Activated naive CD8-positive, alpha-beta T cell (primary cell): ENCODE measurements at regions not wholly inside any gene's neighbourhood (a gene's known extent, or its start where the extent isn't known, plus 50 kb on each side); places are given as distances from the start of the nearest gene placed in this dataset.
"Not testable (repeated sequence)": the region's sequence is repeated elsewhere in the genome, so short reads cannot be mapped to it uniquely, and the experiment has no call there.

Experiments used
- H3K27ac Mint-ChIP-seq: one replicate; pipeline ENCODE4 v1.8.0; 2021; ENCODE audit warnings: mixed read lengths
- H3K27me3 Mint-ChIP-seq: one replicate; pipeline ENCODE4 v1.8.0; 2021; ENCODE audit warnings: mixed read lengths
- H3K36me3 Mint-ChIP-seq: one replicate; pipeline ENCODE4 v1.8.0; 2021; ENCODE audit warnings: mixed read lengths
- H3K4me1 Mint-ChIP-seq: one replicate; pipeline ENCODE4 v1.8.0; 2021; ENCODE audit warnings: low read depth, mixed read lengths
- H3K4me3 Mint-ChIP-seq: one replicate; pipeline ENCODE4 v1.8.0; 2021; ENCODE audit warnings: mild to moderate bottlenecking, mixed read lengths
- H3K9me3 Mint-ChIP-seq: one replicate; pipeline ENCODE4 v1.8.0; 2021; ENCODE audit warnings: low read depth, mixed read lengths

DNA sequence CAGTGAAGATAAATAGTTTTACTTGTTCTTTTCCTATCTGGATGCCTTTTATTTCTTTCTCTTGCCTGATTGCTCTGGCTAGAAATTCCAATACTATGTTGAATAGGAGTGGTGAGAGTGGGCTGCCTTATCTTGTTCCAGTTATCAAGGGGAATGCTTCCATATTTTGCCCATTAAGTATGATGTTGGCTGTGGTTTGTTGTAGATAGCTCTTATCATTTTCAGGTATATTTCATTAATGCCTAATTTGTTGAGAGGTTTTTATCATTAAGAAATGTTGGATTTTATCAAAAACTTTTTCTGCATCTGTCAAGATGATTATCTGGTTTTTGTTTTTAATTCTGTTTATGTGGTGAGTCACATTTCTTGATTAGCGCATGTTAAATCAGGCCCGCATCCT lies 655.8 kb downstream of the NUP35 start:
- Mint-ChIP-seq H3K36me3 (no peaks in the 10 kb centered on the region), H3K4me3 (no peak overlapping the region), H3K27me3 (no peaks in the 10 kb centered on the region)

DNA sequence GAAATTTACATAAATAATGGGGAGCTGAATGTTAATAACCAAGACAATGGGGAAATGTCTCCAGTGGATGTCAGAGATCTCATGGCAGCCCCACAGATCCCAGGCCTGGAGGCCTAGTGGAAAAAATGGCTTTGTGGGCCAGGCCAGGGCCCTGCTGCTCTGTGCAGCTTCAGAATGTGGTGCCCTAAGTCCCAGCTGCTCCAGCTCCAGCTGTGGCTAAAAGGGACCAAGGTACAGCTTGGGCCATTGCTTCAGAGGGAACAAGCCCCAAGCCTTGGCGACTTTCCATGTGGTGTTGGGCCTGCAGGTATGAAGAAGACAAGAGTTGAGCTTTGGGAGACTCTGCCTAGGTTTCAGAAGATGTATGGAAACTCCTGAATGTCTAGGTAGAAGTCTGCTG lies 658.2 kb downstream of the NUP35 start:
- H3K27ac Mint-ChIP-seq, result no peak overlapping the region
- H3K4me1 Mint-ChIP-seq, result no peaks in the 10 kb centered on the region
- H3K9me3 Mint-ChIP-seq, result no peaks in the 10 kb centered on the region
- no peaks in the 10 kb centered on the region for H3K27me3 Mint-ChIP-seq
- H3K36me3 Mint-ChIP-seq, result no peaks in the 10 kb centered on the region
- H3K4me3 Mint-ChIP-seq, result no peak overlapping the region

More for the DNA sequence above, 655.8 kb downstream of the NUP35 start:
- no peaks in the 10 kb centered on the region for H3K4me1 Mint-ChIP-seq
- no peaks in the 10 kb centered on the region for H3K9me3 Mint-ChIP-seq
- no peak overlapping the region for H3K27ac Mint-ChIP-seq

DNA sequence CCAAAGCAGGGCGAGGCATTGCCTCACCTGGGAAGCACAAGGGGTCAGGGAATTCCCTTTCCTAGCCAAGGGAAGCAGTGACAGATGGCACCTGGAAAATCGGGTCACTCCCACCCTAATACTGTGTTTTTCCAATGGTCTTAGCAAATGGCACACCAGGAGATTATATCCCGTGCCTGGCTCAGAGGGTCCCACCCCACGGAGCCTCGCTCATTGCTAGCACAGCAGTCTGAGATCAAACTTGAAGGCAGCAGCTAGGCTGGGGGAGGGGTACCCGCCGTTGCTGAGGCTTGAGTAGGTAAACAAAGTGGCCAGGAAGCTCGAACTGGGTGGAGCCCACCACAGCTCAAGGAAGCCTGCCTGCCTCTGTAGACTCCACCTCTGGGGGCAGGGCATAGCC lies 664.6 kb downstream of the NUP35 start:
- H3K27me3 Mint-ChIP-seq, H3K36me3 Mint-ChIP-seq, H3K4me1 Mint-ChIP-seq, H3K27ac Mint-ChIP-seq, H3K4me3 Mint-ChIP-seq, H3K9me3 Mint-ChIP-seq: not testable (repeated sequence)

DNA sequence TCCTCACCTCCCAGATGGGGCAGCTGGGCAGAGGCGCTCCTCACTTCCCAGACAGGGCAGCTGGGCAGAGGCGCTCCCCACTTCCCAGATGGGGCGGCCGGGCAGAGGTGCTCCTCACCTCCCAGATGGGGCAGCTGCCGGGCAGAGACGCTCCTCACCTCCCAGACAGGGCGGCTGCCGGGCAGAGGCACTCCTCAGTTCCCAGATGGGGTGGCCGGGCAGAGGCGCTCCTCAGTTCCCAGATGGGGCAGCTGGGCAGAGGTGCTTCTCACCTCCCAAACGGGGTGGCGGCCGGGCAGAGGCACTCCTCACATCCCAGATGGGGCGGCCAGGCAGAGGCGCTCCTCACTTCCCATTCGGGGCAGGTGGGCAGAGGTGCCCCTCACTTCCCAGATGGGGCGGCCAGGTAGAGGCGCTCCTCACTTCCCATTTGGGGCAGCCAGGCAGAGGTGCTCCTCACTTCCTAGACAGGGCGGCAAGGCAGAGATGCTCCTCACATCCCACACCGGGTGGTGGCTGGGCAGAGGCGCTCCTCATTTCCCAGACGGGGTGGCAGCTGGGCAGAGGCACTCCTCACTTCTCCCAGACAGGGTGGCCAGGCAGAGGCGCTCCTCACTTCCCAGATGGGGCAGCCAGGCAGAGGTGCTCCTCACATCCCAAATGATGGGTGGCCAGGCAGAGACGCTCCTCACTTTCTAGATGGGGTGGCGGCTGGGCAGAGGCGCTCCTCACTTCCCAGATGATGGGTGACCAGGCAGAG lies 668.1 kb downstream of the NUP35 start:
- H3K4me3 Mint-ChIP-seq, H3K27ac Mint-ChIP-seq, H3K4me1 Mint-ChIP-seq, H3K27me3 Mint-ChIP-seq, H3K9me3 Mint-ChIP-seq, H3K36me3 Mint-ChIP-seq: not testable (repeated sequence)

DNA sequence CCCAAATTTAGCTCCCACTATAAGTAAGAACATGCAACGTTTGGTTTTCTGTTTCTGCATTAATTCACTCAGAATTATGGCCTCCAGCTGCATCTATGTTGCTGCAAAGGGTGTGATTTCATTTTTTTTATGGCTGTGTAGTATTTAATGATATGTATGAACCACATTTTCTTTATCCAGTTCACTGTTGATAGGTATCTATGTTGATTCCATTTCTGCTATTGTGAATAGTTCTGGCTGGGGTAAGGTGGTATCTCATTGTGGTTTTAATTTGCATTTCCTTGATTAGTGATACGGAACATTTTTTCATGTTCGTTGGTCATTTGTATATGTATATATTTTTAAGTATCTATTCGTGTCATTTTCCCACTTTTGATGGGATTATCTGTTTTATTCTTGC lies 674.3 kb downstream of the NUP35 start:
- Mint-ChIP-seq H3K4me3 (no peak overlapping the region), H3K4me1 (no peaks in the 10 kb centered on the region), H3K36me3 (no peaks in the 10 kb centered on the region), H3K9me3 (peaks cover 6% of the 10 kb centered on the region), H3K27ac (no peak overlapping the region), H3K27me3 (no peaks in the 10 kb centered on the region)

DNA sequence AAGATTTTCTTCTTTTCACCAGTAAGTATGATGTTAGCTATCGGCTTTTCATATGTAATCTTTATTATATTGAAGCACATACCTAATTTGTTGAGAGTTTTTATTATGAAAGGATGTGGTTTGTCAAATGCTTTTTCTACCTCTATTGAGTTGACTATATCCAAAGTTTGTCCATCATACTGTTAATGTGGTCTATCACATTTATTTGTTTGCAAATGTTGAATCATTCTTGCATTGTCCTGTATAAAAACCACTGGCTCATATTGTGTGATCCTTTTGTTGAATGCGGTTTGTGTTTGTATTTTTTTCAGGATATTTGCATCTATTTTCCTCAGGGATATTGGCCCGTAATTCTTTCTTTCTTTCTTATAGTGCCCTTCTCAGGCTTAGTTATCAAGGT lies 675.5 kb downstream of the NUP35 start:
- no peaks in the 10 kb centered on the region for H3K27me3 Mint-ChIP-seq
- no peaks in the 10 kb centered on the region for H3K4me1 Mint-ChIP-seq
- no peaks in the 10 kb centered on the region for H3K36me3 Mint-ChIP-seq
- H3K9me3 Mint-ChIP-seq, result peaks cover 6% of the 10 kb centered on the region
- H3K4me3 Mint-ChIP-seq, result no peak overlapping the region
- H3K27ac Mint-ChIP-seq, result no peak overlapping the region

DNA sequence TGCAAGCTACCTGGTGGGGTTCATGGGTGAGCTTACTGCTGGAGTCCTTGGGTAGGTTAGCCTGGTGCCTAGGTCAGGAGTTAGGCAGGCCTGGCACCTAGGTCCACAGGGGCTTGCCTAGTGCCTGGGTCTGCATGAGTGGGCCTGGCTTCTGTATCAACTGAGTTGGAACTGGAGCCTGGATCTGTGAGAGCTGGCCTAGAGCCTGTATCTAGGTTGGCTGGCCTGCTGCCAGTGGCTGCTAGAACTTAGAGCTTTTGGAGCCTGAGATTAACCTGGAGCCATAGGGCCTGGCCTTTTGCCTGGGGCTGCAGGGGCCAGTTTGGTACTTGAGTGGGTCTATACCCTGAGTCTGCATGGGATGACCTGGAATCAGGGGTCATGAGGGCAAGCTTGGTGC lies 679.4 kb downstream of the NUP35 start:
- Mint-ChIP-seq H3K27ac (no peak overlapping the region), H3K27me3 (no peaks in the 10 kb centered on the region), H3K4me3 (no peak overlapping the region), H3K4me1 (no peaks in the 10 kb centered on the region), H3K9me3 (no peaks in the 10 kb centered on the region), H3K36me3 (no peaks in the 10 kb centered on the region)

DNA sequence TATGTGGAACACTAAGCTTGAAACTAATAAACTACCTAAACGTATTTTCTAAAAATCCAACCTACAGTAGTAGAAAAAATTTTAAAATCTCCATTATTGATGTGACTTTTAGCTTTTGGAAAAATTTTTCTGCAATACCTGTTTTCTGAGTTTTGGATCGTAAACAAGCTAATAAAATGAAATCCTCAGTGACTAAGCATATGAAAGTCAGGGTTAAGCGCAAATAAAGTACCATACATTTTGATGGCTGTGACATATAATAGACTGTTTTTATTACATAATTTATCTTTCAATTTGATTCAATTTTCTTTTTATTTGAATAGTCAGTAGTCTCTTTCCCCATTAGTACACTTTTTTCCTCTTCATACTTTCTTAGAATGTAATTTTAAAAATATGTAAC lies 683.6 kb downstream of the NUP35 start:
- no peaks in the 10 kb centered on the region for H3K36me3 Mint-ChIP-seq
- H3K4me1 Mint-ChIP-seq, result no peaks in the 10 kb centered on the region
- H3K4me3 Mint-ChIP-seq, result no peak overlapping the region
- no peaks in the 10 kb centered on the region for H3K27me3 Mint-ChIP-seq
- no peak overlapping the region for H3K27ac Mint-ChIP-seq
- peaks cover 3% of the 10 kb centered on the region for H3K9me3 Mint-ChIP-seq

DNA sequence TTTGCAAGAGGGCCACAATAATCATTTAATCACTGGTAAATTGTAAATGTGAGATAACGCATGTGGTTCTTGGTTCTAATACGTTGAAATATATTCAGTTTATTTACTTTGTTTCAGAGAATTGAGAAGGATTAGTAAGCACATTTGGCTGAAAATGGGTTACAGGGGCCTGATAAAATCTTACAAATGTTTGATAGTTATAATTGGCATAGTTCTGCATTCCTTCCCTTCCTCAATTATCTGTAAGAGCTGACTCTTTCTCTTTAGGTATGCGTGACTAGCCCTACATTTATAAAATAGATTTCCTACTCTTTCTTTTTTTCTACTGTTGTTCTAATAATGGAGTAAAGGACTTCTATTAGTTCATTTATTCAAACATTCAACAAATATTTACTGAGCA lies 685.2 kb downstream of the NUP35 start:
- H3K4me3 Mint-ChIP-seq, result no peak overlapping the region
- H3K4me1 Mint-ChIP-seq, result no peaks in the 10 kb centered on the region
- no peak overlapping the region for H3K27ac Mint-ChIP-seq
- peaks cover 3% of the 10 kb centered on the region for H3K9me3 Mint-ChIP-seq
- H3K36me3 Mint-ChIP-seq, result no peaks in the 10 kb centered on the region
- H3K27me3 Mint-ChIP-seq, result no peaks in the 10 kb centered on the region

DNA sequence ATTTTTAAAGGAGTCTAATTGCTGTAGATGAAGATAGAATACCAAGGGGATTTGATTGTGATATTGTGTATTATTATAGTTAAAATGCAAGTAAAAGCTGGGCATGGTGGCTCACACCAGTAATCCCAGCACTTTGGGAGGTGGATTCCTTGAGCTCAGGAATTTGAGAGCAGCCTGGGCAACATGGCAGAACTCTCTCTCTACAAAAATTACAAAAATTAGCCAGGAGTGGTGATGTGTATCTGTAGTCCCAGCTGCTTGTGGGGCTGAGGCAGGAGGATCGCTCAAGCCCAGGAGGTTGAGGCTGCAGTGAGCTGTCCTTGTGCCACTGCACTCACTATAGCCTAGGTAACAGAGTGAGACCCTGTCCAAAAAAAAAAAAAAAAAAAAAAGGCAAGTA lies 687.0 kb downstream of the NUP35 start:
- Mint-ChIP-seq H3K9me3 (peaks cover 3% of the 10 kb centered on the region), H3K36me3 (no peaks in the 10 kb centered on the region), H3K4me1 (no peaks in the 10 kb centered on the region), H3K4me3 (no peak overlapping the region), H3K27ac (no peak overlapping the region), H3K27me3 (no peaks in the 10 kb centered on the region)

DNA sequence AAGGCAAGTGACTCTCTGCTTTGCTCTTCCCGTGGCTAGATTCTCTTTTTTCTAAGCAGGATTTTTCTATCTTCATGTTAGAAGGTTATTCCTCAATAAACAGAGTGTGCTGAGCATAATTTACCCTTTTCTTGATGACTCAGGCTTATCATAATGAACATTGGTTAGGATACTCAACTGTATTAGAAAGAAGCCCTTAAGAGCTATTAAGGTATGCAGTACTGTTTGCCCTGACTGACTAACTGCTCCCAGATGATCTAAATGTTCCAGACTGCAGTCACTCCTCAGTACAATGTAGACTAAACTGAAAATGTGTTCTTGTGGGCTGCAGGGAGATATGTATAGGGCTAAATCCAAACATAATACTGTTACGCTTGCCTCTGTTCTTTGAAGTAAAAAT lies 687.8 kb downstream of the NUP35 start:
- no peak overlapping the region for H3K4me3 Mint-ChIP-seq

DNA sequence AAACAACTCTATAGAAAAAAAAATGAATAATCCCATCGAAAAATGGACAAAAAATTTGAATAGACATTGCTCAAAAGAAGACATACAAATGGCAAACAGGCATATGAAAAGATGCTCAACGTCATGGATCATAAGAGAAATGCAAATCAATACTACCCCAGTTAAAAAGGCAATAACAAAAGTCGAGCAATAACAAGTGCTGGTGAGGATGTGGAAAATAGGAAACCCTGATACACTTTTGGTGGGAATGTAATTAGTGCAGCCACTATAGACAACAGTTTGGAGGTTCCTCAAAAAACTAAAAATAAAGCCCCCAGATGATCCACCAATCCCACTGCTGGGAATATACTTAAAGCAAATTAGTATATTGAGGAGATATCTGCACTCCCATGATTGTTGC lies 701.5 kb downstream of the NUP35 start:
- Mint-ChIP-seq H3K27me3 (no peaks in the 10 kb centered on the region), H3K36me3 (no peaks in the 10 kb centered on the region), H3K9me3 (peaks cover 13% of the 10 kb centered on the region), H3K4me3 (no peak overlapping the region), H3K4me1 (no peaks in the 10 kb centered on the region), H3K27ac (no peak overlapping the region)

More for the DNA sequence above, 687.8 kb downstream of the NUP35 start:
- peaks cover 7% of the 10 kb centered on the region for H3K9me3 Mint-ChIP-seq
- no peaks in the 10 kb centered on the region for H3K4me1 Mint-ChIP-seq
- H3K36me3 Mint-ChIP-seq, result no peaks in the 10 kb centered on the region
- H3K27ac Mint-ChIP-seq, result no peak overlapping the region
- no peaks in the 10 kb centered on the region for H3K27me3 Mint-ChIP-seq

DNA sequence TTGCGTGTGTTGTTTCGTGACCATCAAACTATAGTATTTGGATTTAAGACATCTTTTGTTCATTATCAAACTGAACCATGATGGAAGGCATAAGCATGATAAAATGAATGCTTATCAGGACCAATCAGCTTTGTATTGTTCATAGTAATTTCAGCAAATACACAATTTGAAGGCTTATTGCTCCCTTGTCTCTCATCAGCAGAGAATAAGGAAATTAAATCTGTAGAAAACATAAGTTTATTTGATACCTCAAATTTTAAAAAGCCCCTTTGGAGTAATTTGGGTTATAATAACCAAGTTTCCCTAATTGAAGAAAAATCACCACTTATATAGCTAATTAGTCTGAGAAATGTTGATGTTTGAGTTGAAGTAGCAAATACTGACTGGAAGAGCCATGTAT lies 705.7 kb downstream of the NUP35 start:
- Mint-ChIP-seq H3K36me3 (no peaks in the 10 kb centered on the region), H3K9me3 (peaks cover 8% of the 10 kb centered on the region)

DNA sequence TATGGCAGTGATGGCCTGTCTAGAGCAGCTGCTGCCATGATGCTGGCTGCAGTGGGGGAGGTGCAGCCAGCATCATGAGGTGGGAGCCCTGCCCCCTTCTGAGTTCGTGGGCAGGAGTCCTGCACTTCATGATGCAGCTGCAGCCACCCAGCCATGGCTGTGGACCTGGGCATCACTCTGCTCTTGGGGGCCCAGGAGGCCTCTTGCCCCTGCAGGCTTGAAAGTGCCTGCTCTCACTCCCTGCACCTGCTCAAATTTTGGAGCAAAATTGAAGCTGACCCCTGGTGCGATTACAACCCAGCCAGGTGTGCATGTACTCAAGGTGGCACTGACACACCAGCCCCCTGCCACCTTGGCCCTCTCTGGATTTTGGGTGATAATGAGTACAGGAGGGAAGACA lies 712.9 kb downstream of the NUP35 start:
- Mint-ChIP-seq H3K27ac (no peak overlapping the region), H3K27me3 (no peaks in the 10 kb centered on the region), H3K4me3 (no peak overlapping the region), H3K36me3 (no peaks in the 10 kb centered on the region), H3K9me3 (peaks cover 12% of the 10 kb centered on the region), H3K4me1 (no peaks in the 10 kb centered on the region)

More for the DNA sequence above, 705.7 kb downstream of the NUP35 start:
- H3K4me3 Mint-ChIP-seq, result no peak overlapping the region
- no peak overlapping the region for H3K27ac Mint-ChIP-seq
- no peaks in the 10 kb centered on the region for H3K4me1 Mint-ChIP-seq
- H3K27me3 Mint-ChIP-seq, result no peaks in the 10 kb centered on the region

DNA sequence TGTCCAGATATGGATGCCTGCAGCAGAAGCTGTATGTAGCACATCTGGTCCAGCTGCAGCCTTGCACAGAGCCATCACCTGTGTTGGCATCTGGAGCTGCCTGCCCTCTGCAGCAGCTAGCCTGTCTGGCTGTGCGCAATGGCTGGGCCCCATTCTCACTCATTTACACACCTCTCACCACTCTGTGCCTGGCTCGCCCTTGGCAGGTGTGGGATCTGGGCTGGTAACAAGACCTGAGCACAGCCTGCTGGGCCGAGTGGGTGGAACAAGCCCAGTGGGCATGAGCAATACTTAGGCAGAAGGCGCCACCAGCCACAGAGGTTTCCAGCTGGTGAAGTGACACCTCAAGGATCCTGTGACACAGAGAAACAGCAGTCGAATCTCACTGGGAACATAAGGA lies 714.1 kb downstream of the NUP35 start:
- no peaks in the 10 kb centered on the region for H3K36me3 Mint-ChIP-seq
- no peaks in the 10 kb centered on the region for H3K4me1 Mint-ChIP-seq
- no peak overlapping the region for H3K27ac Mint-ChIP-seq
- H3K4me3 Mint-ChIP-seq, result no peak overlapping the region
- peaks cover 12% of the 10 kb centered on the region for H3K9me3 Mint-ChIP-seq
- H3K27me3 Mint-ChIP-seq, result no peaks in the 10 kb centered on the region

DNA sequence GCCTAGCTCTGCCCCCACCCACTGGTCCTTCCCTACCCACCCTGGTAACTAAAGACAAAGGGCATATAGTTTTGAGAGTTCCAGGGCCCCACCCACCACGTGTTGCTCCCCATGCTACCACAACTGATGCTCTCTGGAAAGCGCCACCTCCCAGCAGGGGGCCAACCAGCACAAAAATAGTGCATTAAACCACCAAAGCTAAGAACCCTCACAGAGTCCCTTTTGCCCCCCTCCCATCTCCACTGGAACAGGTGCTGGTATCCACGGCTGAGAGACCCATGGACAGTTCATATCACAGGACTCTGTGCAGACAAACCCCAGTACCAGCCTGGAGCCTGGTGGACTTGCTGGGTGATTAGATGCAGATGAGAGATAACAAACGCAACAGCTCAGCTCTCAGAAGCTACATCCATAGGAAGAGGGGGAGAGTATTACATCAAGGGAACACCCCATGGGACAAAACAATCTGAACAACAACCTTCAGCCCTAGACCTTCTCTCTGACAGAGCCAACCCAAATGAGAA lies 715.9 kb downstream of the NUP35 start:
- no peaks in the 10 kb centered on the region for H3K36me3 Mint-ChIP-seq
- H3K27me3 Mint-ChIP-seq, result no peaks in the 10 kb centered on the region
- no peak overlapping the region for H3K4me3 Mint-ChIP-seq

More for the DNA sequence above, 715.9 kb downstream of the NUP35 start:
- Mint-ChIP-seq H3K4me1 (no peaks in the 10 kb centered on the region), H3K27ac (no peak overlapping the region), H3K9me3 (peaks cover 17% of the 10 kb centered on the region)
